Thoracic aorta (tissue), 2 donors: ENCODE measurements at regions not wholly inside any gene's neighbourhood (a gene's known extent, or its start where the extent isn't known, plus 50 kb on each side); places are given as distances from the start of the nearest gene placed in this dataset.

Source experiments
- ATAC-seq: fragments of 150-250 bp; one replicate; pipeline ENCODE4 v1.8.0; 2017; ENCODE audit warnings: low read depth; ENCODE audit not compliant: insufficient number of reproducible peaks, low FRiP score
- DNase-seq: peaks from one replicate; pipeline ENCODE4 v3.0.0-alpha.2; 2020; ENCODE audit warnings: low spot score
- H3K27ac ChIP-seq, 2 donors: fragments of 200-600 bp; sonication (generic); 1 replicate in 1 of 2; 2 replicates in 1 of 2; pipeline ENCODE4 v1.5.1; 2016; ENCODE audit warnings: mild to moderate bottlenecking in 2 of 2, moderate library complexity in 2 of 2
- H3K27me3 ChIP-seq: fragments of 200-600 bp; sonication (generic); replicated peaks from 2 replicates; pipeline ENCODE4 v1.6.0; 2016; ENCODE audit warnings: mild to moderate bottlenecking; ENCODE audit not compliant: insufficient read depth
- H3K36me3 ChIP-seq: fragments of 200-600 bp; sonication (generic); one replicate; pipeline ENCODE4 v1.5.1; 2016
- H3K4me1 ChIP-seq, 2 donors: fragments of 200-600 bp; sonication (generic); 1 replicate in 1 of 2; 2 replicates in 1 of 2; pipeline versions ENCODE4 v1.5.1 to v1.6.0; 2016; ENCODE audit warnings: low read depth in 2 of 2, mild to moderate bottlenecking in 1 of 2; ENCODE audit not compliant: control insufficient read depth in 1 of 2
- H3K4me3 ChIP-seq: fragments of 200-600 bp; sonication (generic); 2 replicates; pipeline ENCODE4 v1.5.1; 2016; ENCODE audit warnings: mild to moderate bottlenecking
- H3K9me3 ChIP-seq: fragments of 200-600 bp; sonication (generic); 2 replicates; pipeline ENCODE4 v1.5.1; 2016
- CTCF ChIP-seq: fragments of 200-600 bp; sonication (generic); IDR thresholded peaks from one replicate; pipeline ENCODE4 v1.5.1; 2019; ENCODE audit warnings: antibody characterized with exemption

GRCh38 chr4:59518005-59518823 is 1681.9 kb upstream of the ADGRL3 start:
- no peaks in the 10 kb centered on the region for H3K36me3 ChIP-seq
- TF ChIP-seq CTCF: no peak
- DNase-seq: no peak
- no peak overlapping the region for H3K4me3 ChIP-seq
- H3K9me3 ChIP-seq: no peaks in the 10 kb centered on the region
- H3K27me3 ChIP-seq: no peaks in the 10 kb centered on the region
- no peaks in the 10 kb centered on the region for H3K4me1 ChIP-seq
- no peak for ATAC-seq
- H3K27ac ChIP-seq: no peak overlapping the region

- TF ChIP-seq CTCF: no peak
These were observed 1674.2 kb upstream of the ADGRL3 start for GRCh38 chr4:59525885-59526284.

GRCh38 chr4:59535541-59535940 is 1664.6 kb upstream of the ADGRL3 start:
- H3K27me3 ChIP-seq: no peaks in the 10 kb centered on the region
- DNase-seq (no peak), ATAC-seq (no peak)
- H3K27ac ChIP-seq: no peak overlapping the region
- no peak for TF ChIP-seq CTCF
- H3K4me1 ChIP-seq: no peaks in the 10 kb centered on the region
- H3K4me3 ChIP-seq: no peak overlapping the region
- no peaks in the 10 kb centered on the region for H3K36me3 ChIP-seq
- H3K9me3 ChIP-seq: no peaks in the 10 kb centered on the region

More at GRCh38 chr4:59525885-59526284, 1674.2 kb upstream of the ADGRL3 start:
- no peak overlapping the region for H3K4me3 ChIP-seq
- no peak for DNase-seq
- H3K27ac ChIP-seq: no peak overlapping the region
- no peaks in the 10 kb centered on the region for H3K27me3 ChIP-seq
- H3K9me3 ChIP-seq: no peaks in the 10 kb centered on the region
- H3K36me3 ChIP-seq: no peaks in the 10 kb centered on the region
- peaks cover 0 to 8% of the 10 kb centered on the region in 2 donors for H3K4me1 ChIP-seq
- ATAC-seq: no peak

GRCh38 chr4:59536428-59536827 is 1663.7 kb upstream of the ADGRL3 start:
- TF ChIP-seq CTCF: no peak
- Histone ChIP-seq H3K4me3 (no peak overlapping the region), H3K27me3 (no peaks in the 10 kb centered on the region), H3K27ac (no peak overlapping the region), H3K36me3 (no peaks in the 10 kb centered on the region), H3K9me3 (no peaks in the 10 kb centered on the region), H3K4me1 (no peaks in the 10 kb centered on the region)
- DNase-seq: no peak
- no peak for ATAC-seq

GRCh38 chr4:59537246-59537886 is 1662.8 kb upstream of the ADGRL3 start:
- ATAC-seq (no peak), DNase-seq (no peak)
- Histone ChIP-seq H3K27me3 (no peaks in the 10 kb centered on the region), H3K27ac (no peak overlapping the region), H3K36me3 (no peaks in the 10 kb centered on the region), H3K4me3 (no peak overlapping the region), H3K9me3 (no peaks in the 10 kb centered on the region), H3K4me1 (no peaks in the 10 kb centered on the region)
- no peak for TF ChIP-seq CTCF
